VCaP (cell line): ENCODE measurements at regions not wholly inside any gene's neighbourhood (a gene's known extent, or its start where the extent isn't known, plus 50 kb on each side); places are given as distances from the start of the nearest gene placed in this dataset.

Experiments
- H3K27ac ChIP-seq: fragments of 450-650 bp; 2 replicates; pipeline ENCODE4 v1.5.1; 2017
- TF ChIP-seq, protein P1 (sequence below): fragments of 450-650 bp; conservative IDR thresholded peaks from 2 replicates; pipeline ENCODE4 v1.5.1; 2017; ENCODE audit warnings: mild to moderate bottlenecking, moderate library complexity

GRCh38 chr3:178393146-178393545 lies 143.1 kb upstream of the KCNMB2 start:
- TF ChIP-seq, protein P1, sequence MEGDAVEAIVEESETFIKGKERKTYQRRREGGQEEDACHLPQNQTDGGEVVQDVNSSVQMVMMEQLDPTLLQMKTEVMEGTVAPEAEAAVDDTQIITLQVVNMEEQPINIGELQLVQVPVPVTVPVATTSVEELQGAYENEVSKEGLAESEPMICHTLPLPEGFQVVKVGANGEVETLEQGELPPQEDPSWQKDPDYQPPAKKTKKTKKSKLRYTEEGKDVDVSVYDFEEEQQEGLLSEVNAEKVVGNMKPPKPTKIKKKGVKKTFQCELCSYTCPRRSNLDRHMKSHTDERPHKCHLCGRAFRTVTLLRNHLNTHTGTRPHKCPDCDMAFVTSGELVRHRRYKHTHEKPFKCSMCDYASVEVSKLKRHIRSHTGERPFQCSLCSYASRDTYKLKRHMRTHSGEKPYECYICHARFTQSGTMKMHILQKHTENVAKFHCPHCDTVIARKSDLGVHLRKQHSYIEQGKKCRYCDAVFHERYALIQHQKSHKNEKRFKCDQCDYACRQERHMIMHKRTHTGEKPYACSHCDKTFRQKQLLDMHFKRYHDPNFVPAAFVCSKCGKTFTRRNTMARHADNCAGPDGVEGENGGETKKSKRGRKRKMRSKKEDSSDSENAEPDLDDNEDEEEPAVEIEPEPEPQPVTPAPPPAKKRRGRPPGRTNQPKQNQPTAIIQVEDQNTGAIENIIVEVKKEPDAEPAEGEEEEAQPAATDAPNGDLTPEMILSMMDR: no peak
- no peak overlapping the region for H3K27ac ChIP-seq

GRCh38 chr3:178393824-178394223 lies 142.4 kb upstream of the KCNMB2 start:
- TF ChIP-seq, protein P1: no peak
- H3K27ac ChIP-seq: no peak overlapping the region

GRCh38 chr3:178396318-178396717 lies 139.9 kb upstream of the KCNMB2 start:
- H3K27ac ChIP-seq: no peak overlapping the region
- TF ChIP-seq, protein P1: no peak

- H3K27ac ChIP-seq: no peak overlapping the region
- TF ChIP-seq, protein P1: no peak
Measured at GRCh38 chr3:178397202-178397601, 139.0 kb upstream of the KCNMB2 start.

DNA sequence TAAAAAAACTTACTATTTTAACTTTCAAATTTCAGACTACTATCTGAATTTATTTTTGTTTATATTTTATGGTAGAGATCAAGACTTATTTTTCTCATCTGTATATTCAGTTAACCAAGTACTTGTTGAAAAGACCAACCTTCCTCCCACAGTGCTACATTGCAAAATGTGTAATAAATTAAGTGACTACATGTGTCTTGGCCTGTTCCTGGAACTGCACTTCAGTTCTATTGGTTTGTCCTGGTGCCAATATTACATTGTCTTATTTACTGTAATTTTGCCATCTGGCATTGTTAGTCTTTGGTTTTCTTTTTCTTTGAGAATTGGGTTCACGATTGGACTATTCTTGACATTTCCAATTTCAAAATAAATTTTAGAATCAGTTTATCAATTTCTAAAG lies 138.4 kb upstream of the KCNMB2 start:
- H3K27ac ChIP-seq: no peak overlapping the region
- TF ChIP-seq, protein P1: no peak

GRCh38 chr3:178404961-178405360 lies 131.3 kb upstream of the KCNMB2 start:
- H3K27ac ChIP-seq: no peak overlapping the region
- TF ChIP-seq, protein P1: no peak

GRCh38 chr3:178405531-178405930 lies 130.7 kb upstream of the KCNMB2 start:
- no peak overlapping the region for H3K27ac ChIP-seq
- TF ChIP-seq, protein P1: no peak

- H3K27ac ChIP-seq: no peak overlapping the region
- TF ChIP-seq, protein P1: no peak
Measured at GRCh38 chr3:178406206-178406605, 130.0 kb upstream of the KCNMB2 start.
